ENCODE measurements at regions not wholly inside any gene's neighbourhood (a gene's known extent, or its start where the extent isn't known, plus 50 kb on each side); places are given as distances from the start of the nearest gene placed in this dataset.
"Not testable (repeated sequence)": the region's sequence is repeated elsewhere in the genome, so short reads cannot be mapped to it uniquely, and the experiment has no call there.

DNA sequence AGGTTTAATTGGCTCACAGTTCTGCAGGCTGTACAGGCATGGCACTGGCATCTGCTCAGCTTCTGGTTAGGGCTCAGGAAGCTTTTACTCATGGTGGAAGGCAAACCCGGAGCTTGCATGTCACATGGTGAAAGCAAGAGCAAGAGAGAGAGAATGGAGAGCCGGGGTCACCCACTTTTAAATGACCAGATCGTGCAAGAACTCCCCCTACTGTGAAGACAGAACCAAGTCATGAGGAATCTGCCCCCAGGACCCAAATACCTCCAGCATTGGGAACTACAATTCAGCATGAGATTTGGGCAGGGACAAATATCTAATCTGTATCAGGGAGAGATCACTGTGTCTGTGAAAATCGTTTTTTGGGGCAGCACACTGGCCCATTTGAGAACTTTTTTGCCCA, 110.0 kb upstream of the MYO3A start:
- H3K4me1 ChIP-seq = no peaks in the 10 kb centered on the region
- no peak overlapping the region for H3K4me3 ChIP-seq
- no peaks in the 10 kb centered on the region for H3K9me3 ChIP-seq
- TF ChIP-seq, protein P1, sequence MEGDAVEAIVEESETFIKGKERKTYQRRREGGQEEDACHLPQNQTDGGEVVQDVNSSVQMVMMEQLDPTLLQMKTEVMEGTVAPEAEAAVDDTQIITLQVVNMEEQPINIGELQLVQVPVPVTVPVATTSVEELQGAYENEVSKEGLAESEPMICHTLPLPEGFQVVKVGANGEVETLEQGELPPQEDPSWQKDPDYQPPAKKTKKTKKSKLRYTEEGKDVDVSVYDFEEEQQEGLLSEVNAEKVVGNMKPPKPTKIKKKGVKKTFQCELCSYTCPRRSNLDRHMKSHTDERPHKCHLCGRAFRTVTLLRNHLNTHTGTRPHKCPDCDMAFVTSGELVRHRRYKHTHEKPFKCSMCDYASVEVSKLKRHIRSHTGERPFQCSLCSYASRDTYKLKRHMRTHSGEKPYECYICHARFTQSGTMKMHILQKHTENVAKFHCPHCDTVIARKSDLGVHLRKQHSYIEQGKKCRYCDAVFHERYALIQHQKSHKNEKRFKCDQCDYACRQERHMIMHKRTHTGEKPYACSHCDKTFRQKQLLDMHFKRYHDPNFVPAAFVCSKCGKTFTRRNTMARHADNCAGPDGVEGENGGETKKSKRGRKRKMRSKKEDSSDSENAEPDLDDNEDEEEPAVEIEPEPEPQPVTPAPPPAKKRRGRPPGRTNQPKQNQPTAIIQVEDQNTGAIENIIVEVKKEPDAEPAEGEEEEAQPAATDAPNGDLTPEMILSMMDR (IDR thresholded peaks at IDR 0.05) = no peak
- intact Hi-C loops (cut with DNase I) = no loop called here
- no peak for DNase-seq
- H3K36me3 ChIP-seq = no peaks in the 10 kb centered on the region
- peaks cover 0 to 5% (median 0%) of the 10 kb centered on the region in 7 donors for H3K27me3 ChIP-seq
- no peak for ATAC-seq
- WGBS, 2 donors = 34 to 42% methylated on average over 4 of the region's 4 CpGs
- H3K27ac ChIP-seq = no peak overlapping the region

DNA sequence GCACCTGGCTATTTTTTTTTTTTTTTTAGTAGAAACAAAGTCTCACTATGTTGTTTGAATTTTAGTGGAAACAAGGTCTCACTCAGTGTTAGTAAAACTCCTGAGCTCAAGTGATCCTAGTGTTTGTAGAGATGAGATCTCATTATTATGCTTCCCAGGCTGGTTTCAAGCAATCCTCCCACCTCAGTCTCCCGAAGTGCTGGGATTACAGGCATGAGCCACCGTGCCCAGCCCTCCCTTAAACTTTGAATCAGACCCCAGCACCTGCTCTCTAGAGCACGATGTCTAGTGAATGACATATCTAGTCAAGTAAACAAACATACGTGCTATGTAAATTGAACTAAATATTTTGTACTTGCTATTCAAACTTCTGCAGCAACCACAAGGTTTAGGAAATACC, 105.6 kb upstream of the MYO3A start:
- Histone ChIP-seq H3K4me1 (no peaks in the 10 kb centered on the region), H3K4me3 (no peak overlapping the region), H3K36me3 (no peaks in the 10 kb centered on the region), H3K27ac (no peak overlapping the region), H3K27me3 (peaks cover 0 to 5% (median 0%) of the 10 kb centered on the region in 7 donors), H3K9me3 (no peaks in the 10 kb centered on the region)
- TF ChIP-seq, protein P1 (IDR thresholded peaks at IDR 0.05) = no peak
- no peak for ATAC-seq
- intact Hi-C loops (cut with DNase I) = no loop called here
- WGBS, 2 donors = 35 to 42% methylated on average over 4 of the region's 4 CpGs
- DNase-seq = no peak

DNA sequence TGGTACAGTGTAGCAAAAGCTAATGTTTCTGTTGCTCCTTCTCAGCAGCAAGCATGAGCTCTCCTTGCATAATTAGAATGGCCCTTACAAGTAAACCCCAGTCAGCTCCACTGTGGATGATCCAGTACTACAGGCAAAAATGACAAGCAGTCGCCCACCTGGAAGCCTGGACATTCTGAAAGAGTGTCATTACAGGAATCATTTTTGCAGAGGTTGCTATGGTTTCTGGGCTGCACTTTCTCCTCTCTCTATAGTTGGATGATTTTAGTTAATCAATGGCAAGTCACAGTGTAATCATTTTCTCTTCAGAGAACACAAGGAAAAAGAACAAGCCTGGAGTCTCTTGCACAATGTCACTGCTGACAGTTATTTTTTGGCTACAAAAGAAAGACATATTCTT, 102.9 kb upstream of the MYO3A start:
- DNase-seq = no peak

DNA sequence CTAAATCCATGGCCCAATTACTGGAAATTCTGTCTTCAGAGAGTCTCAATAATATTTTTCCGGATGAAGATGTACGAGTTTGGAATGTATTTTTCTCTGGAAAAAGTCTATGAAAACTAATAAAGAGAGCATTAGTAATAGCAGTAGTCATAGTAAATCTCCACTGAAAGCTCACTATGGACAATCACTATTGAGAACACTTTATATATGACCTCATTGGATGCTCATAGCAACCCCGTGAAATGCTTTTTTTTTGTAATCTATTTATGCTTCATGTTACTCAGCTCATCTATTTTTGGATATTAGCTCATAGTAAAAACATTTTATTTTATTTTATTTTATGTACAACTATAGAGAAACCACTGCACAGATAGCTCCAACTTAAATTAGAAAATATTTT, 94.3 kb upstream of the MYO3A start:
- no peak for DNase-seq
- no peak overlapping the region for H3K27ac ChIP-seq
- TF ChIP-seq, protein P1 (IDR thresholded peaks at IDR 0.05) = no peak
- H3K27me3 ChIP-seq = no peaks in the 10 kb centered on the region
- H3K9me3 ChIP-seq = peaks cover 0 to 7% (median 0%) of the 10 kb centered on the region in 11 donors
- intact Hi-C loops (cut with DNase I) = no loop called here
- WGBS, 2 donors = 56 to 62% methylated on average over 3 of the region's 3 CpGs
- ATAC-seq = no peak
- H3K4me1 ChIP-seq = no peaks in the 10 kb centered on the region
- no peaks in the 10 kb centered on the region for H3K36me3 ChIP-seq
- H3K4me3 ChIP-seq = no peak overlapping the region

More for the DNA sequence above, 102.9 kb upstream of the MYO3A start:
- no peaks in the 10 kb centered on the region for H3K4me1 ChIP-seq
- peaks cover 0 to 5% (median 0%) of the 10 kb centered on the region in 7 donors for H3K27me3 ChIP-seq
- WGBS, 2 donors = 70 to 83% methylated on average over 1 of the region's 1 CpG
- H3K27ac ChIP-seq = no peak overlapping the region
- peaks cover 0 to 8% (median 0%) of the 10 kb centered on the region in 11 donors for H3K9me3 ChIP-seq
- no peak overlapping the region for H3K4me3 ChIP-seq
- no peak for ATAC-seq
- no peaks in the 10 kb centered on the region for H3K36me3 ChIP-seq
- TF ChIP-seq, protein P1 (IDR thresholded peaks at IDR 0.05) = no peak
- intact Hi-C loops (cut with DNase I) = no loop called here

DNA sequence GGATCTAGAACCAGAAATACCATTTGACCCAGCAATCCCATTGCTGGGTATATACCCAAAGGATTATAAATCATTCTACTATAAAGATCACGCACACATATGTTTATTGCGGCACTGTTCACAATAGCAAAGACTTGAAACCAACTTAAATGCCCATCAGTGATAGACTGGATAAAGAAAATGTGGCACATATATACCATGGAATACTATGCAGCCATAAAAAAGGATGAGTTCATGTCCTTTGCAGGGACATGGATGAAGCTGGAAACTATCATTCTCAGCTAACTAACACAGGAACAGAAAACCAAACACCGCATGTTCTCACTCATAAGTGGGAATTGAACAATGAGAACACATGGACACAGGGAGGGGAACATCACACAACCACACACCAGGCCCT, 93.2 kb upstream of the MYO3A start:
- intact Hi-C loops (cut with DNase I); DNase-seq; H3K36me3 ChIP-seq; ATAC-seq; H3K4me1 ChIP-seq; H3K27ac ChIP-seq; H3K27me3 ChIP-seq; H3K9me3 ChIP-seq; H3K4me3 ChIP-seq: not testable (repeated sequence)
- 95 to 96% methylated on average over 3 of the region's 3 CpGs for WGBS, 2 donors

Data from heart right ventricle (tissue), 16 donors.